GM21529 (cell line): ENCODE measurements at regions not wholly inside any gene's neighbourhood (a gene's known extent, or its start where the extent isn't known, plus 50 kb on each side); places are given as distances from the start of the nearest gene placed in this dataset.
"Not testable (repeated sequence)": the region's sequence is repeated elsewhere in the genome, so short reads cannot be mapped to it uniquely, and the experiment has no call there.

Source experiments
- ATAC-seq: cut with Tn5 transposase; IDR thresholded peaks from one replicate; pipeline ENCODE4 v1.9.1; 2021; ENCODE audit not compliant: unreplicated experiment

DNA sequence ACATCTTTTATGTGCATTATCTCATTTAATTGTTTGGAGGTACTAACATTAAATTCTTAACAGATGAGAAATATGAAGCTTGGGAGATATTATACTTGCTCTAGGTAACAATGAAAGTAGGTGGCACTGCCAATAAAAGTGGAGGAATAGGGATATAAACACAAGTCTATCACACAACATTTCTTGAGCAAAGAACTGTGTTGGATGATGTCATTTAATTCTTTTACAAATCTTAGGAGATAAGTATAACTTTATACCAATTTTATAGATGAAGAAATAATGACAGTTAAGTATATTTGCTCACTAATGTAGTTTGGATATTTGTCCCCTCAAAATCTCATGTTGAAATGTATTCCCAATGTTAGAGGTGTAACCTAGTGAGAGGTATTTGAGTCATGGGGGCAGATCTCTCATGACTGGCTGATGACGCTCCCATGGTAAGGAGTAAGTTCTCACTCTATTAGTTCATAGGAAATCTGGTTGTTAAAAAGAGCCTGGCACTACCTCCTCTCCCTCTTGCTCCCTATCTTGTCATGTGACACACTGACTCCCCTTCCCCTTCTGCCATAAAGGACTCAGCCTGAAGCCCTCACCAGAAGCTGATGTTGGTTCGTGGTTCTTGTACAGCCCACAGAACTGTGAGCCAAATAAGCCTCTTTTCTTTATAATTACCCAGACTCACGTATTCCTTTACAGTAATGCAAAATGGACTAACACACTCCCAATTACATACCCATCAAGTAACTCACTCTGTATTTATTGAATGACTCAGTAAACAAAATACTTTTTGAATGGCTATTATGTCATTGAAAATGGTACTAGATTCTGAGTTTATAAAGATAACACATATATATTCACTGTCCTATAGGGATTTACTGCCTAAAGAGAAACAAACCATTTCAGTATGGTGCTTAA lies 146.8 kb upstream of the KITLG start:
- ATAC-seq = no peak

DNA sequence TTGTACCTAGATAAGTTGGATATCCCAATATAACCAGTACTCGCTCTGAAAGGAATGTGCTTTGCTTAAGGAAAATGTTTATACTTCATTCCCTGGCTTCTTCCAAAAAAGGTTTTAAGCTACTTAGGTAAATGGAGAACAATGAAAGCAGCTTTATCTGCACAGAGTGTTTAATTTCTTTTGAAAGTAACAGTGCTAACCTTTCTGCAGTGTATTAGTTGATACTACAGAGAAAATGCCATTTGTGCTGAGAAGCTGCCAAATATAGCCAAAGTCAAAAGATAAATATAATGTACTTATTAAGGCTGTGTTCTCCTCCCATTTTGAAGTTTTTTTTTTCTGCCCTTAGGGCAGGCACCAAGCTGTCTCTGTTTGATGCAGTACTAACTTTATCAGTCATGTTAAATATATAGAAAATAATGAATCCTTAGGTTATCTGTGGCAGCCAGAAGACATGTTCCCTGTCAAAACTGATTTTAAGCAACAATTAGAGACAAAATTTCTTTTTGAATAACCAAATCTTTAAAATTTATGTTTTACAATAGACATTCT lies 145.4 kb upstream of the KITLG start:
- ATAC-seq = no peak

DNA sequence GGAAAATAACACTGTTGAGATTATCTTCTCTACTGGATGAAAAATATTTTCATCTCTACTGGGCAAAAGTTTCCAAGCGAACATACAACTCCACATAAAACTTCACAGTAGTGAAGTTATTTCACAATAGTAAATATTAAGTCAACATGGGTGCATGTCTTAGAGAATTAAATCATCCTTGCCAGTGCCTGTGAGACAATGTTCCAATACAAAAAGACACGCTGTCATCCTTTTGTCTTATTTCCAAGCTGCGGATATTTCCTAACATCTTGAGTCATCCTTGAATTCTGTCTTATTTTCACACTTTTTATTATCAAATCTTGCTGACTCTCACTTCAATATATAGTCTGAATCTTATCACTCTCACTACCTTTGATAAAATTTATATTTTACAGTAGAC lies 142.9 kb upstream of the KITLG start:
- ATAC-seq = no peak

DNA sequence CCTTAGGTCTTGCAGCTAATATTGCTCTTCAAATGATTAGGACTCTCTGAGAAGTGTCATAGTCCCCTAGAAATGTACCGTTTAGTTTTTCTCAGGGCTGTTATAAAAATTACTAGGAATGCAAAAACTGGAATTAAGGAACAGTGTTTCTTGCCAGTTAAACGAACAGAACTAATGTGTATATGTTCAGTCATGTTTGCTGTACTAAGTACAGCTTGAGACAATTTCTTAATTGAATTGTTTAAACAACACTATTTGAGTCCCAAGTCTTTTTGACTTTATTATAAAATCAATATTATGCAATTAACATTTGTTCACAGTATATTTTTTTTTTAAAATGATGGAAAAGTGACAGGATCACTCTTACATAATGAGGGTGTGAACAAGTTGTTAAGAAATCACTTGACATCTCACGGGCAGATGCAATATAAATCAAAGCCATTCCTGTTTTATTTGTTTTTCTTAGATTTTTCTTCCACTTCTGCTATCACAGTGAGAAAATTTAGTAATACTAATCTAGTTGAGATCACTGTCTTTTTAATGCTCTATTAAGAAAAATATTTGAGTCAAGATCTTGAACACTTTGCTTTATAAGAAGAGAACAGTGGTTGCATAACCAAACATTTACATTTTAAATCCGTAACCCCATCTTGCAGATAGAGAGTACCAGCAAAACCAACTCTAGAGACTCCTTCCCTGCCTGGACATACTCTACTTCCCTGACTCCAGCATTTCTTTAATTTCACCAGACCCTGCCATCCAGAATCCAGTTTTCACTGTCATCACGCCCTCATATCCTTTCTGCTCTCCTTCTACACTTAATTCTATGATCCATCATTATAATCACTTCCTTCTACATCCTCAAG lies 140.7 kb upstream of the KITLG start:
- no peak for ATAC-seq

DNA sequence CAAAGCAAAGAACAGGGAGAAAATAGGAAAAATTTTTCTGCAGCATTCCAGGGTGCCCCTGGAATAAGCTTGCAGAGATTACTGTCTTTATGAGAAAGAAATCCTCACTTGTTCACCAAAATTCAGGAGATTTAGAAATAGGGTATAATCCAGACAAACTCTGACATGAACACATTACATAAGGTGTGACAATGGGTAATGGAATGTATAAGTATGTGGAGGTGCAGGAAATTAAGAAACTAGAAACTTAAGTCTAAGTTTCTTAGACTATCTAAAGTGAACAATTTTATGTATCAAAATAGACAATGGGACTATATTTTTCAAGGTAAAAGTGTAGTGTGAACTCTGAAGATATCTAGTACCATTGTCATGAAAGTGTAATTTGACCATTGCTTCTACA lies 140.0 kb upstream of the KITLG start:
- no peak for ATAC-seq

DNA sequence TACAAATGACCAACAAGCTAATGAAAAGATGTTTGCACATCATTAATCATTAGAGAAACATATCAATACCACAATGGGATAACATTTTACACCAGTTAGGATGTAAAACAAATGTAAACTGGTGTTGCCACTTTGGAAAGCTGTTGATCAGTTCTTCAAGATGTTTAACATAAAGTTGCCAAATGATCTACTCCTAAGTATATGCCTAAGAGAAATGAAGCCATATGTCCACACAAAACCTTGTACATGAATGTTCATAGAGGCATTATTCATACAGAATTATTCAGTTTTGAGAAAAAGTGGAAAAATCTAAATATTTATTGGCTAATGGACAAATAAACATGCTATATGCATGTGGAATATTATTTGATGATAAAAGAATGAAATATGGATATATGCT lies 136.9 kb upstream of the KITLG start:
- no peak for ATAC-seq

DNA sequence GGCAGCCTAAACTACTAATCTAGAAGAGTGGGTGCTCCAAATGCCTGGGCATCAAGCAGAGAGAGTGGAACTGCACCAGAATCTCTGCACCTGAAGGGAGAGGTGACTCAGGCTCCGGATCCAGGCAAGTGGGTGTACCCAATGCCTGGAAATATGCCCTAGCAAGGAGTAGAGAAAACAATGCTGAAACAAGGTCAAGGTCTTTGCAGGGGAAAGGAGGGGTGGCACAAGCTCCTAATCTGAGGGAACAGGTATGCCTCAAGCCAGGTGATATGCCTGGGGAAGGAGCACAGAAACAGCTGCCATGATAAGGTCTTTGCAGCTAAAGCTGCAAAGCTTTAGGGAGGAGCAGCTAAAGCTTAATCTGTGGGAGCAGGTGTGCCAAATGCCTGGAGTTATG lies 136.0 kb upstream of the KITLG start:
- no peak for ATAC-seq

DNA sequence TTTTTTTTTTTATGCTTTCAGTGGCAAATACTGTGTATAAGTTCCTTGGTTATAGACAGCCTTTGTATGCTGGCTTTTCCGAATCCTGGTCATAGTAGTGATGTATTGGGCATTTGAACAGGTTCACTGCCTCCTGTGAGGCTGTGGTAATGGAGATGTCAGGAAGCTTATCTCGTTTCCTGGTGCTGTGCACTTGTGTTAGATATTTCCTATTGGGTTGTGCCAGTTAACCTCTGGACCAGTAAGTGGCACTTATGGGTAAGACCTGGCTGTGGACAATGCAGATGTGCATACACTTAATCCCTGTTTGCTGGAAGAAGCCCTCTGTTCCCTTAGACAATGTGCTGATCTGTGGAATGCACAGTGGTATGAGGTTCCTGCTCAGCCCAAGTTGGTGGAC lies 135.4 kb upstream of the KITLG start:
- ATAC-seq = no peak

DNA sequence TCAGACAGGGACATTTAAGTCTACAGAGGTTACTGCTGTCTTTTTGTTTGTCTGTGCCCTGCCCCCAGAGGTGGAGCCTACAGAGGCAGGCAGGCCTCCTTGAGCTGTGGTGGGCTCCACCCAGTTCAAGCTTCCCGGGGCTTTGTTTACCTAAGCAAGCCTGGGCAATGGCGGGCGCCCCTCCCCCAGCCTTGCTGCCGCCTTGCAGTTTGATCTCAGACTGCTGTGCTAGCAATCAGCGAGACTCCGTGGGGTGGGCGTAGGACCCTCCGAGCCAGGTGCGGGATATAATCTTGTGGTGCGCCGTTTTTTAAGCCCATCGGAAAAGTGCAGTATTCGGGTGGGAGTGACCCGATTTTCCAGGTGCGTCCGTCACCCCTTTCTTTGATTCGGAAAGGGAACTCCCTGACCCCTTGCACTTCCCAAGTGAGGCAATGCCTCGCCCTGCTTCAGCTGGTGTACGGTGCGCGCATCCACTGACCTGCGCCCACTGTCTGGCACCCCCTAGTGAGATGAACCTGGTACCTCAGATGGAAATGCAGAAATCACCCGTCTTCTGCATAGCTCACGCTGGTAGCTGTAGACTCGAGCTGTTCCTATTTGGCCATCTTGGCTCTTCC lies 134.1 kb upstream of the KITLG start:
- not testable (repeated sequence) for ATAC-seq

DNA sequence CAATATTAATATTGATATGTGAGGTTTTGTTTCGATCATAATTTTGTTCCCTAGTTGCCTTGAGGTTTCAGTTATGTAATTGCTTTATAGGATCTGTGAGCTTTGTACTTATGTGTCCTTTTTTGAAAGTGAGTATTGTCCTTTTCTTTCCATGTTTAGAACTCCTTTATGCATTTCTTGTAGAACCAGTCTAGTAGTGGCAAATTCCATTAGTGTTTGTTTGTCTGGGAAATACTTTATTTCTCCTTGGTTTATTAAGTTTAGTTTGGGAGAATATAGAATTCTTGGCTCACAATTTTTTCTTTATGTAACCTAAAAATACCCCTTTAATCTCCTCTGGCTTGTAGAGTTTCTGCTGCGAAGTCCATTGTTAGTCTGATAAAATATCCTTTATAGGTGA lies 127.5 kb upstream of the KITLG start:
- no peak for ATAC-seq

DNA sequence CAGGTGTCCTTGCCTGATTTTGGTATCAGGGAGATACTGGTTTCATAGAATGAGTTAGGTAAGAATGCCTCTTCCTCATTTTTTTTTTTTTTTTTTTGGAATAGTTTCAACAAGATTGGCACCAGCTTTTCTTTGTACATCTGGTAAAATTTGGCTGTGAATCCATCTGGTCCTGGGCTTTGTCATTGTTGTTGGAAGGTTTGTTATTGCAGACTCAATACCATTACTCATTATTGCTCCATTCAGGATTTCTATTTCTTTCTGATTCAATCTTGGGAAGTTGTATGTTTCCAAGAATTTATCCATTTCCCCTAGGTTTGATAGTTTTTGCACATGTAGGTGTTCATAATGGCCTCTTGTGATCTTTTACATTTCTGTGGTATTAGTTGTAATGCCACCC lies 126.0 kb upstream of the KITLG start:
- ATAC-seq = no peak

DNA sequence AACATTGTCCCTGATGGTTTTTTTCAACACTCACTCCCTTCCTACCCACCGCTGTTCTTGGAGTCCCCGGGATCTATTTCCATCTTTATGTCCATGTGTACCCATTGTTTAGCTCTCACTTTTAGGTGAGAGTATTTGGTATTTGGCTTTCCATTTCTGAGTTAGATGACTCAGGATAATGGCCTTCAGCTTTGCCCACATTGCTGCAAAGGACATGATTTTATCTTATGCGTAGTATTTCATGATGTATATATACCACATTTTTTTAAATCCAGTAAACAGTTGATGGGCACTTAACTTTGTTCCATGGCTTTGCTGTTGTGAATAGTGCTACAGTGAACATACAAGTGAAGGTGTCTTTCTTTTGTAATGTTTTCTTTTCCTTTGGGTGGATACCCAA lies 123.5 kb upstream of the KITLG start:
- ATAC-seq = no peak

DNA sequence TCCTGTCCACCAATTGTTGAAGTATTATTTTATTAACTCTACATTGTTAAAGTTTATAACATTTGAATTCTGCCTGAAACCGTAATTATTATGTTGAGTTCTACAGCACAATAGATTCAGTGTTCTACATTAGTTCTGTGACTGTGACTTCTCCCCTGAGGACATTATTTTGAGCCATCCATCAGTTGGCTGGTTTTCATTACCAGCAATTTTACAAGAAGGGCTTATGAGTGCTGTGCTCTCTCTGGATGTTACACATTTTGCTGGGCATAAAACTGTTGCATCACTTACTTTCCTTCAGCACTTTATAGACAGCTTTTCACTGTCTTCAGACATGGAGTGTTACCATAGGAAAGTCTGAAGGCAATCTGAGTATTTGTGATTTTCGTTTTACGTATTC lies 118.2 kb upstream of the KITLG start:
- no peak for ATAC-seq

DNA sequence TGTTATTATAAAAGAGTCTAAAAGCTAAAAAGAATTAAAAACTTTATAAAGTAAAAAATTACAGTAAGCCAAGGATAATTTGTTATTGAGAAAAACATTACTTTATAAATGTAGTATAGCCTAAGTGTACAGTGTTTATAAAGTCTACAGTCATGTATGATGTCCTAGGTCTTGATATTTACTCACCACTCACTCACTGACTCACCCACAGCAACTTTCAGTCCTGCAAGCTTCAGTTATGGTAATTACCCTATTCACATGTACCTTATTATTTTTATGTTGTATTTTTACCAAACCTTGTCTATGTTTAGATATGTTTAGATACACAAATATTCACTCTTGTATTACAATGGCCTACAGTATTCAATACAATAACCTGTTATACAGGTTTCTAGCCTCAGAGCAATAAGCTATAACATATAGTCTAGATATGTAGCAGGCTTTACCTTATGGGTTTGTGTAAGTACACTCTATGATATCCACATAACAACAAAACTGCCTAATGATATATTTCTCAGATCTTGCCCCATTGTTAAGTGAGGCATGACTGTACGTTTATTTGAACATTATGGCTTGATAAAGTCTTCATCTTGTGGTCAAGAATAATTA lies 113.7 kb upstream of the KITLG start:
- ATAC-seq = no peak

DNA sequence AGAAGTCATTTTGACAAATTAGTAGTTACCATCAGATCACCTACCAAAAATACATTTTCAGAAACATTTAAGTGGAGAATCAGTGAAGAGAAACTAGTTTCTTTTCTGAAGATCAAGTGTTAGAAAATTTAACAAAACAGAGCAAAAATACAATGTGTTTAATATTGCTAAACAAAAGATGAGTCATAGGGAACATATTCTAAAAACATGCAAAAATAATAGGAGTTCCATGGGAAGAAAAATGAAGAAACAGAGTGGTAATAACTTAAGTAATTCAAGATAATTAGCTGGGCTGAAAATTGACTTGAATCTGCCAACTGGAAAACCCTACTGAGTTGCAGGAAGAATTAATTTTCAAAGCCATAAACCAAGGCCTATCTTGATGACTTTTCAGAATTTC lies 111.5 kb upstream of the KITLG start:
- ATAC-seq = no peak

DNA sequence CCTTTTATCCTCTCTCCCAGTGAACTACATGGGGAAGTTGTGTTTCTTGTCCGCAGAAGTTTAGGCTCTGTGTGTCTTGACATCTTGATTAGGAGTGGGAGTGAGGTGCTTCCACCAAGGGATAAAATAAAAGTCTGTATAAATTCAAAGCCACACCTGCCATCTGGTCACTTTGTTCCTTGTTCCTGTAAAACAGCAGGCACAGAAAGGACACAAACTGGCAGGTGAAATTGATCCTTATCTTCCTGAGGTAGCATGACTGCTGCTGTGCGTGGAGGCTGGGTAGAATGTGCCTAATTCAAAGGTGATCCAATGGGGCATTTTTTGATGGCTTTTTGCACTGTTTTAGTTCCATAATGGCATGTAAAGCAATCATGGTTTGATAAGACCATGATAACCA lies 104.3 kb upstream of the KITLG start:
- ATAC-seq = no peak

DNA sequence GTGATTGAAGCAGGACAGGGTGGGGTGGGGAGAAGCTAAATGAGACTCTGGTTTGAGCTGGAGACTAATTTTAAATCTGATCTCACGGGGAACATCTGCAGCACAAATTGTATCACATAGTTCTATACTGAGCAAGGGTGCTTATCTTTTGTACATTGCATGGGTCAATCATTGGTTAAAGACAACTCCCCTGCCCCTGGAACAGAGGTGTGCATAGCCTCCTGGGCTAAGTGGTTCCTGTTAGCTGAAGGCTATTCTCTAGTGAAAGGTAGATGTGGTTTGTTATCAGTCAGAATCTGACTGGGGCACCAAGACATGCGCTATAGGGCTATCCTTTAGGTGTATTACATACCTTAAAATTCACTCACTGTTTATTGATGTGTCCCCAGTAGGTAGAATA lies 103.9 kb upstream of the KITLG start:
- no peak for ATAC-seq

DNA sequence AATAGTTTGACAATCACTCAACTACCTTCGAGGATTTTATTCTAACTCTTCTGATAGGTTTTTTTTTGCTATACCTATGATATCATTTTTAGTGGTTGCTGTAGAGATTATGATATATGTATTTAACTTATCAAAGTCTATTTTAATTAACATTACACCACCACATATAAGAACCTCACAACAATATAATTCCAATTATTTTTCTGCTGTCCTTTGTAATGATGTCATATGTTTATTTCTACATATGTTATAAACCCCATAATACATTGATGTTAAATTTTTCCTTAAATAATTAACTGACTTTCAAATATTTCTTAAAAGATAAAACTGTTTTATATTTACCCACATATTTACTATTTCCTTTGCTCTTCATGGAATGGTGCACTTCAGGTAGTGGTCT lies 103.4 kb upstream of the KITLG start:
- ATAC-seq = no peak

DNA sequence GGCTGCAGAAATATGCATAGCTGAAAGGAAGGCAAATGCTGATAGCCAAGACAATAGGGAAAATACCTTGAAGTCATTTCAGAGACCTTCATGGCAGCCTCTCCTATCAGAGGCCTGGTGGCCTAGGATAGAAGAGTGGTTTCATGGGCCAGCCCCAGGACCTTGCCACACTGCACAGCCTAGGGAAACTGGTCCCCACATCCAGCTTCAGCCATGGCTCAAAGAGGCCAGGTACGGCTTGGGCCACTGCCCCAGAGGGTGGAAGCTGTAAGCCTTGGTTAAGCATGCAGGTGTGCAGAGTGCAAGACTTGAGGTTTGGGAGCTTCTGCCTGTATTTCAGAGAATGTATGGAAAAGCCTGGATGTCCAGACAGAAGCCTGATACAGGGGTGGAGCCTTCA lies 101.0 kb upstream of the KITLG start:
- no peak for ATAC-seq

DNA sequence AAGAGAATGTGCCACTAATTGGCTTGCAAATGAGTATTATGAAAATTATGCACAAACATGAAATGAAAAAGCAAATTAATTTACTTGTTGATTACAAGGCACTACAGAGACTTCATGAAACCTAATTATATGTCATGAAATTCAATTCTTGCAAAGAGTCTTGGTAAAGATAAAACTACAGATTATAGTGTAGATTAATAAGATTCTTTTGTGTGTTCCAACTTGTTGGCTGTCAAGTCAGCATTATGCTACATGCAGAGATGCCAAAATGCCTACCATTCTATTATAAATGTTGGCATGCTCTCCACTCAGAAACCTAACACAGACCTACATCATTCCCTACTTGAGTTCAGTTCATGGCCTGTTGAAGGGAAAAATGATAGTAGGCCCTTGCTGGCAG lies 97.2 kb upstream of the KITLG start:
- no peak for ATAC-seq

DNA sequence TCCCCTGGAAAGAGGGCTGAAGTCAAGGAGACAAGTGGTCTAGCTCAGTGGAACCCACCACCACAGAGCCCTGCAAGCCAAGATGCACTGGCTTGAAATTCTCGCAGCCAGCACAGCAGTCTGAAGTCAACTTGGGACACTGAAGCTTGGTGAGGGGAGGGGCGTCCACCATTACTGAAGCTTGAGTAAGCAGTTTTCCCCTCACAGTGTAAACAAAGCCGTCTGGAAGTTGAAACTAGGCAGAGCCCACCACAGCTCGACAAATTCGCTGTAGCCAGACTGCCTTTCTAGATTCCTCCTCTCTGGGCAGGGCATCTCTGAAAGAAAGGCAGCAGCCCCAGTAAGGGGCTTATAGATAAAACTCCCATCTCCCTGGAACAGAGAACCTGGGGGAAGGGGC lies 87.3 kb upstream of the KITLG start:
- ATAC-seq = not testable (repeated sequence)
